SKM-1 (cell line): ENCODE measurements at regions not wholly inside any gene's neighbourhood (a gene's known extent, or its start where the extent isn't known, plus 50 kb on each side); places are given as distances from the start of the nearest gene placed in this dataset.
"Not testable (repeated sequence)": the region's sequence is repeated elsewhere in the genome, so short reads cannot be mapped to it uniquely, and the experiment has no call there.

Experiments
- DNase-seq: peaks from one replicate; lab custom pipeline; 2025; ENCODE audit not compliant: unreplicated experiment; lab: John Stamatoyannopoulos, UW

GRCh38 chr1:8230292-8230621, 87.7 kb upstream of the SLC45A1 start:
- DNase-seq: no peak

GRCh38 chr1:8228253-8228652, 89.7 kb upstream of the SLC45A1 start:
- no peak for DNase-seq

GRCh38 chr1:8227674-8228073, 90.2 kb upstream of the SLC45A1 start:
- not testable (repeated sequence) for DNase-seq

GRCh38 chr1:8226747-8227146, 91.2 kb upstream of the SLC45A1 start:
- no peak for DNase-seq

- not testable (repeated sequence) for DNase-seq
Measured at GRCh38 chr1:8226024-8226423, 91.9 kb upstream of the SLC45A1 start.

GRCh38 chr1:8223526-8223925, 94.4 kb upstream of the SLC45A1 start:
- no peak for DNase-seq

GRCh38 chr1:8222789-8223188, 95.1 kb upstream of the SLC45A1 start:
- DNase-seq: no peak

- DNase-seq: no peak
Measured at GRCh38 chr1:8219530-8219929, 98.4 kb upstream of the SLC45A1 start.

- DNase-seq: peak; percentile 69
Measured at GRCh38 chr1:8218351-8219092, 99.4 kb upstream of the SLC45A1 start.

GRCh38 chr1:8217809-8218208, 100.1 kb upstream of the SLC45A1 start:
- no peak for DNase-seq

GRCh38 chr1:8217011-8217711, 100.8 kb upstream of the SLC45A1 start:
- DNase-seq: no peak

- no peak for DNase-seq
Measured at GRCh38 chr1:8216005-8216404, 101.9 kb upstream of the SLC45A1 start.

- DNase-seq: no peak
Measured at GRCh38 chr1:8214501-8215173, 103.3 kb upstream of the SLC45A1 start.

- no peak for DNase-seq
Measured at GRCh38 chr1:8213676-8214075, 104.2 kb upstream of the SLC45A1 start.

- DNase-seq: no peak
Measured at GRCh38 chr1:8213136-8213535, 104.8 kb upstream of the SLC45A1 start.

GRCh38 chr1:8212580-8213031, 105.3 kb upstream of the SLC45A1 start:
- DNase-seq: no peak

- DNase-seq: peak; percentile 30
Measured at GRCh38 chr1:8211883-8212579, 105.9 kb upstream of the SLC45A1 start.

GRCh38 chr1:8211251-8211882, 106.5 kb upstream of the SLC45A1 start:
- DNase-seq: peak; percentile 25

- no peak for DNase-seq
Measured at GRCh38 chr1:8207202-8207601, 110.7 kb upstream of the SLC45A1 start.

- DNase-seq: no peak
Measured at GRCh38 chr1:8206391-8206790, 111.5 kb upstream of the SLC45A1 start.

- no peak for DNase-seq
Measured at GRCh38 chr1:8205771-8206170, 112.1 kb upstream of the SLC45A1 start.
